ENCODE measurements at regions not wholly inside any gene's neighbourhood (a gene's known extent, or its start where the extent isn't known, plus 50 kb on each side); places are given as distances from the start of the nearest gene placed in this dataset.

DNA sequence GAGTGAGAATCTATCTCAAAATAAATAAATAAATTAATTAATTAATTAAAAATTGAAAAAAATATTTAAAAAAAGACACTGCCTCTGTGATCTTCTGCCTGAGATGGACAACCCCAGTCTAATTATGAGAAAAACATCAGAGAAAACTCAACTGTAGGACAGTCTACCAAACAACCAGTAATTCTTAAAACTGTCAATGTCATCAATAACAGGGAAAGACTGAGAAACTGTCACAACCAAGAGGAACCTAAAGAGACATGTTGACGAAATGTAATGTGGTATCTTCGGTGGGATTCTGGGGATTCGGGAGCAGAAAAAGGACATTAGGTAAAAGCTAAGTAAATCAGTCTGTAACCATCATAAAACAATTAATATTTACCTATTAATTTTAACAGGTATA is 265.4 kb upstream of the LMCD1 start:
- intact Hi-C loops (cut with micrococcal nuclease; ENCODE audit: unreplicated experiment): no loop called here
- no TSS peak for BruUV-seq (replicated peaks)
- Histone ChIP-seq H3K36me3 (ENCODE audit: insufficient read depth, low read length) (no peaks in the 10 kb centered on the region), H3K4me3 (ENCODE audit: low read depth, low read length, poor library complexity, severe bottlenecking) (no peak overlapping the region), H3K79me2 (ENCODE audit: insufficient read depth, low read depth, low read length) (no peaks in the 10 kb centered on the region), H3K9me3 (ENCODE audit: low read length) (no peaks in the 10 kb centered on the region), H3K9me2 (ENCODE audit: insufficient read depth, low read length) (no peaks in the 10 kb centered on the region), H3K27ac (ENCODE audit: low read depth, low read length, poor library complexity, severe bottlenecking) (no peak overlapping the region), H3K4me1 (ENCODE audit: insufficient read depth, low read length, poor library complexity, severe bottlenecking) (no peaks in the 10 kb centered on the region), H3K4me2 (ENCODE audit: low read length) (no peak overlapping the region), H4K20me1 (ENCODE audit: insufficient read depth, low read length) (no peaks in the 10 kb centered on the region), H2AFZ (ENCODE audit: low read length) (no peak overlapping the region)
- POLR2A ChIA-PET: no interaction called here
- CTCF ChIA-PET (ENCODE audit: unreplicated experiment): interaction anchor here (0.5 kb wide), 1 partner anchor 229 kb away, joined by 3 read pairs; no protein-coding TSS in a partner anchor
- DNase-seq (ENCODE audit: low spot score): no peak
- TF ChIP-seq CTCF (conservative IDR thresholded peaks at IDR 0.05; ENCODE audit: low read length) (no peak), EZH2phosphoT487 (IDR thresholded peaks at IDR 0.05; ENCODE audit: borderline replicate concordance, low read depth, low read length) (no peak)

DNA sequence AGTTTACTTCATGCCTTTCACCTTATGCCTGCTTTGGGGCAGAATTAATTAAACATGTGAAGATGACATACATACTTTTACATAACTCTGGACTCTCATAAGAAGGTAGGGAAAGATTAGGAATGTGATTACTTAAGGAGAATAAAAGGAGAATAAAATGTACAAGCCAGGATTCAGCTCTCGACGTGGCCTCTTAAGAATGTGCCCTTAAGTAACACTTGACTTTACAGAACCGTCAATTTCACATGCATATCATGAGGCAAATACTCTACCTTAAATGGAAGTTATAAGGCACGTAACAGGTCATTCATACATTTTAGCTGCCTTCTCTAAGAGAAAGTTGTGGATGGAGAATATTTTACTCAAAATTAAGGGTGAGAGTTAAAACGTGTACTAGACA is 263.7 kb upstream of the LMCD1 start:
- Histone ChIP-seq H3K36me3 (ENCODE audit: insufficient read depth, low read length) (no peaks in the 10 kb centered on the region), H2AFZ (ENCODE audit: low read length) (no peak overlapping the region), H3K4me3 (ENCODE audit: low read depth, low read length, poor library complexity, severe bottlenecking) (no peak overlapping the region), H4K20me1 (ENCODE audit: insufficient read depth, low read length) (no peaks in the 10 kb centered on the region), H3K27ac (ENCODE audit: low read depth, low read length, poor library complexity, severe bottlenecking) (no peak overlapping the region), H3K4me1 (ENCODE audit: insufficient read depth, low read length, poor library complexity, severe bottlenecking) (no peaks in the 10 kb centered on the region), H3K79me2 (ENCODE audit: insufficient read depth, low read depth, low read length) (no peaks in the 10 kb centered on the region), H3K9me2 (ENCODE audit: insufficient read depth, low read length) (no peaks in the 10 kb centered on the region), H3K9me3 (ENCODE audit: low read length) (no peaks in the 10 kb centered on the region), H3K4me2 (ENCODE audit: low read length) (no peak overlapping the region)
- intact Hi-C loops (cut with micrococcal nuclease; ENCODE audit: unreplicated experiment): no loop called here
- no peak for TF ChIP-seq EZH2phosphoT487 (IDR thresholded peaks at IDR 0.05; ENCODE audit: borderline replicate concordance, low read depth, low read length)
- no peak for TF ChIP-seq CTCF (conservative IDR thresholded peaks at IDR 0.05; ENCODE audit: low read length)
- no TSS peak for BruUV-seq (replicated peaks)
- no peak for DNase-seq (ENCODE audit: low spot score)
- CTCF ChIA-PET (ENCODE audit: unreplicated experiment): no interaction called here
- POLR2A ChIA-PET: no interaction called here

DNA sequence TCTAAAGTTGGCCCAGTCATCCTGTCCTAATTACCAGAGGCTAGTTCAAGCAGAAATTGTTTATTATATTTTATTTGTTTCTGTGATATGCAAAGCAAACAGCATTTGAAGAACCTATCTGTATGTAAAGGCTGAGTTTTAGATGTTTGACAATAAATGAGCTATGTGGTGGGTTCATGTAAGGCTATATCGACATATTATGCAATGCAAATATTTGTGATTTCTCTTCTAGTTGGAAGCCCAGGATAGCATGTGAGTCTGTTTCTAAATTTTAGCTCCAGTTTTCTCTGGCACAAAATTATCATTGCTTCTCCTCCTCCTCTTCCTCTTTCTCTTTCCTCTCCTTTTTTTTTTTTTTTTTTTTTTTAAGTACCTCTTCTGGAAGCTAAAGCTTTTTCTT is 263.2 kb upstream of the LMCD1 start:
- H3K27ac ChIP-seq (ENCODE audit: low read depth, low read length, poor library complexity, severe bottlenecking): no peak overlapping the region

More for the DNA sequence above, 263.2 kb upstream of the LMCD1 start:
- intact Hi-C loops (cut with micrococcal nuclease; ENCODE audit: unreplicated experiment): no loop called here
- CTCF ChIA-PET (ENCODE audit: unreplicated experiment): interaction anchor here (0.9 kb wide), 1 partner anchor 494 kb away, joined by 3 read pairs; no protein-coding TSS in a partner anchor
- POLR2A ChIA-PET: interaction anchor here (0.6 kb wide), 2 partner anchors 180 to 763 kb away, joined by 3 to 6 read pairs; no protein-coding TSS in a partner anchor
- H3K4me1 ChIP-seq (ENCODE audit: insufficient read depth, low read length, poor library complexity, severe bottlenecking): no peaks in the 10 kb centered on the region
- H3K4me3 ChIP-seq (ENCODE audit: low read depth, low read length, poor library complexity, severe bottlenecking): no peak overlapping the region
- BruUV-seq (replicated peaks): no TSS peak
- no peak overlapping the region for H3K4me2 ChIP-seq (ENCODE audit: low read length)
- H3K9me3 ChIP-seq (ENCODE audit: low read length): no peaks in the 10 kb centered on the region
- no peaks in the 10 kb centered on the region for H4K20me1 ChIP-seq (ENCODE audit: insufficient read depth, low read length)
- TF ChIP-seq EZH2phosphoT487 (IDR thresholded peaks at IDR 0.05; ENCODE audit: borderline replicate concordance, low read depth, low read length) (no peak), CTCF (conservative IDR thresholded peaks at IDR 0.05; ENCODE audit: low read length) (no peak)
- H2AFZ ChIP-seq (ENCODE audit: low read length): no peak overlapping the region
- H3K79me2 ChIP-seq (ENCODE audit: insufficient read depth, low read depth, low read length): no peaks in the 10 kb centered on the region
- no peaks in the 10 kb centered on the region for H3K36me3 ChIP-seq (ENCODE audit: insufficient read depth, low read length)
- no peak for DNase-seq (ENCODE audit: low spot score)
- no peaks in the 10 kb centered on the region for H3K9me2 ChIP-seq (ENCODE audit: insufficient read depth, low read length)

All from OCI-LY7 (cell line).